ENCODE measurements at regions not wholly inside any gene's neighbourhood (a gene's known extent, or its start where the extent isn't known, plus 50 kb on each side); places are given as distances from the start of the nearest gene placed in this dataset.
A peak's percentile ranks its signal among the peaks of the same experiment; 100 is the strongest.
"Not testable (repeated sequence)": the region's sequence is repeated elsewhere in the genome, so short reads cannot be mapped to it uniquely, and the experiment has no call there.

DNA sequence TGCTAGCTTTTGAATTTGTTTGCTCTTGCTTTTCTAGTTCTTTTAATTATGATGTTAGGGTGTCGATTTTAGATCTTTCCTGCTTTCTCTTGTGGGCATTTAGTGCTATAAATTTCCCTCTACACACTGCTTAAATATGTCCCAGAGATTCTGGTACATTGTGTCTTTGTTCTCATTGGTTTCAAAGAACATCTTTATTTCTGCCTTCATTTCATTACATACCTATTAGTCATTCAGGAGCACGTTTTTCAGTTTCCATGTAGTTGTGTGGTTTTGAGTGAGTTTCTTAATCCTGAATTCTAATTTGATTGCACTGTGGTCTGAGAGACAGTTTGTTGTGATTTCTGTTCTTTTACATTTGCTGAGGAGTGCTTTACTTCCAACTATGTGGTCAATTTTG is 51.2 kb upstream of the MB21D2 start:
- DNase-seq (ENCODE audit: low spot score) = not testable (repeated sequence)

- DNase-seq (ENCODE audit: low spot score) = no peak
These were observed 63.0 kb upstream of the MB21D2 start for GRCh38 chr3:192980632-192981031.

- DNase-seq (ENCODE audit: low spot score) = no peak
These were observed 68.7 kb upstream of the MB21D2 start for GRCh38 chr3:192986379-192986778.

- no peak for DNase-seq (ENCODE audit: low spot score)
These were observed 73.7 kb upstream of the MB21D2 start for GRCh38 chr3:192991356-192991755.

- no peak for DNase-seq (ENCODE audit: low spot score)
These were observed 74.7 kb upstream of the MB21D2 start for GRCh38 chr3:192992361-192992760.

DNA sequence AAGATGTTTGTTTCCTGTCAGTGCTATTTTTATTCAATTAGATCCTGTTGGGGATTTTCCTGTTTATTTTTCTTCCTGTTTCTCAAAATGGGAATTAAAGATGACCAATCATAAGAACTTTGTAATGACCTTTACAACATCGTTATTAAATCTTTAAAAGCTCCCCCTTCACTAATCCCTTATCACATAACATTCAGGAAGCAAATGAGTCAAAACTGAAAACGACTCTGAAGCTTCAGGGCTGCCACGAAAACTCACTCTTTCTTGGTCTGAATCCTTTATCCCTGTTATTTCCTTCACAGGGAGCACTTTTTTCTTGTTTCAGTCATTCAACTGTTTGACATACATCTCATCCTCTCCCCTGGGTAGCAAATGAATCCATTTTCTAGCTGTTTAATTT is 75.8 kb upstream of the MB21D2 start:
- no peak for DNase-seq (ENCODE audit: low spot score)

GRCh38 chr3:193001113-193001512 is 83.5 kb upstream of the MB21D2 start:
- DNase-seq (ENCODE audit: low spot score) = not testable (repeated sequence)

DNA sequence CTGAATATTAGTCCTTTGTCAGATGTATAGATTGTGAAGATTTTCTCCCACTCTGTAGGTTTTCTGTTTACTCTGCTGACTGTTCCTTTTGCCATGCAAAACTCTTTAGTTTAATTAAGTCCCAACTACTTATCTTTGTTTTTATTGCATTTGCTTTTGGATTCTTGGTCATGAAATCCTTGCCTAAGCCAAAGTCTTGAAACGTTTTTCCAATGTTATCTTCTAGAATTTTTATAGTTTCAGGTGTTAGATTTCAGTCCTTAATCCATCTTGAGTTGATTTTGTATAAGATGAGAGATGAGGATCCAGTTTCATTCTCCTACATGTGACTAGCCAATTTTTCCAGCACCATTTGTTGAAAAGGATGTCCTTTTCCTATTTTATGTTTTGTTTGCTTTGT is 86.0 kb upstream of the MB21D2 start:
- DNase-seq (ENCODE audit: low spot score) = not testable (repeated sequence)

- no peak for DNase-seq (ENCODE audit: low spot score)
These were observed 91.0 kb upstream of the MB21D2 start for GRCh38 chr3:193008654-193009053.

- DNase-seq (ENCODE audit: low spot score) = no peak
These were observed 92.5 kb upstream of the MB21D2 start for GRCh38 chr3:193010191-193010590.

DNA sequence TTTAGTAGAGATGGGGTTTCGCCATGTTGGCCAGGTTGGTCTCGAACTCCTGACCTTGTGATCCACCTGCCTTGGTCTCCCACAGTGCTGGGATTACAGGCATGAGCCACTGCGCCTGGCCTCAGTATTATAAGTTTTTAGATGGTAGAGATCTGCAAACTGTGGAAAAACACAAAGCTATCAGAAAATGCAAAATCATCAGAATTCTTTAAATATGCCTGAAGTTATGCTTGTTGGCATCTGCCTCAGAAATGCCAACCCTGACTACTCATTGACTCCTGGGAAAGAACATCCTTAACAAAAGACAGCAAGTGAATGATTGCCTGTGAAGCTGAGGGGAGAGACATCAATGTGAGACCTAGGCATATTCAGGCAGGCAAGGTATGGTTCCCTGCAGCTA is 94.3 kb upstream of the MB21D2 start:
- DNase-seq (ENCODE audit: low spot score) = no peak

GRCh38 chr3:193014902-193015301 is 97.2 kb upstream of the MB21D2 start:
- no peak for DNase-seq (ENCODE audit: low spot score)

DNA sequence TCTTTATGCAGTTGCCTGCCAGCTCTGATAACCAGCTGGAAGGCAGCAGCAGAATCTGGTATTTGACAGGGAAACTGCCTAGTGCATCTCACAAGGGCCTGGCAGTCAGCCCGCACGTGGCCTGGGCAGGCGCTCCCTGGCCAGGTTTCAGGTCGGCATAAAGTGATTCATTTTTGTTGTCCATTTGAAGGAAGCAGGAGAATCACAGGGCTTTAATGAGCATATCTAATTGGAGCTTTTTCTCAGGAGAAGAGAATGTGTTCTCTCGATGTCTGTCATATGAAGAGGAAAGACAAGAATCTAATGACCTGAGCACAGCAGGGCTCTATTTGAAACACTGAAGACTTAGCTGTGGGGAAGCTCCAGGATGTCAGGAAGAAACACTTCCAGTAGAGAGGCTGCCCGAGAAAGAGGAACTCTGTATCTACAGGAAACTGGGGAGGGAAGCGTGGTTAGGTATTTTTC is 98.8 kb upstream of the MB21D2 start:
- peak; percentile 26 for DNase-seq (ENCODE audit: low spot score)

- no peak for DNase-seq (ENCODE audit: low spot score)
These were observed 103.9 kb upstream of the MB21D2 start for GRCh38 chr3:193021506-193022010.

DNA sequence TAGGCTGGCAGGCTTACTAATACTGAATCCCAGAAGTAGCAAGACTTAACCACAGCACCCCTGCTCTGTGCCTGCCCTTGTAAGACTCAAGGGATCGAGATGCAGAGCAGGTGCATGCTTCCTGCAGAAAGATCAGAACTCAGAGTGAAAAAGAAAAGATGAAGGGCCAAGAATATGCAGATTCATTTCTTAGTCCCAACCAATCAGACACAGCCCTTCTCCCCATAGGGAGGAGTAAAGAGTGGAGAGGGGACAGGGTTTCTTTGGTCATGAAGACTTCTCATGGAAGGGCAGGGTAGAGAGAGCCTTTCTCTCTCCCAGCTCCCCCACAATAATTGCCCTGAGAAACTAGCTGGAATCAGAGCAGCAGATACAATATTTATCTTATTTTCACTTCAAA is 105.6 kb upstream of the MB21D2 start:
- DNase-seq (ENCODE audit: low spot score) = no peak

- DNase-seq (ENCODE audit: low spot score) = no peak
These were observed 110.6 kb upstream of the MB21D2 start for GRCh38 chr3:193028258-193028657.

GRCh38 chr3:193029800-193030199 is 112.1 kb upstream of the MB21D2 start:
- DNase-seq (ENCODE audit: low spot score) = no peak

DNA sequence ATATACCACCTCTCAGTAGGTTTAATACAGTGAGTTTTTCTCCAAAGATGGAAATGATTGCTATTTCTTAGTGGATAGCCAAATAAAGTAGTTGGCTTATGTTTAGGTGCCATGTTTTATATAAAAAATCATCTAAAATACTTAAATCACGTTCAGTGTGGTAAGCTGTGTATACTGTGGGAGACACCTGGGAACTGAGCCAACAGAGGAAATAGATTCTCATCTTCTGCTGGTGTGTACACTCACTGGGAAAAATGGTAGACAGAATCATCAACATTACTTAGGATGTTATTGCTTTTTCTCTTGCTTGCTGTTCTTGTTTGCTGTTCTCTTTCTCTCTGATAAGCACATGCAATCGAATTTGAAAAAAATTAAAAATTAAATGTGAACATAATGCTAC is 112.6 kb upstream of the MB21D2 start:
- DNase-seq (ENCODE audit: low spot score) = no peak

- no peak for DNase-seq (ENCODE audit: low spot score)
These were observed 114.3 kb upstream of the MB21D2 start for GRCh38 chr3:193031911-193032310.

- DNase-seq (ENCODE audit: low spot score) = no peak
These were observed 115.6 kb upstream of the MB21D2 start for GRCh38 chr3:193033226-193033780.

GRCh38 chr3:193037828-193038227 is 120.2 kb upstream of the MB21D2 start:
- not testable (repeated sequence) for DNase-seq (ENCODE audit: low spot score)

DNA sequence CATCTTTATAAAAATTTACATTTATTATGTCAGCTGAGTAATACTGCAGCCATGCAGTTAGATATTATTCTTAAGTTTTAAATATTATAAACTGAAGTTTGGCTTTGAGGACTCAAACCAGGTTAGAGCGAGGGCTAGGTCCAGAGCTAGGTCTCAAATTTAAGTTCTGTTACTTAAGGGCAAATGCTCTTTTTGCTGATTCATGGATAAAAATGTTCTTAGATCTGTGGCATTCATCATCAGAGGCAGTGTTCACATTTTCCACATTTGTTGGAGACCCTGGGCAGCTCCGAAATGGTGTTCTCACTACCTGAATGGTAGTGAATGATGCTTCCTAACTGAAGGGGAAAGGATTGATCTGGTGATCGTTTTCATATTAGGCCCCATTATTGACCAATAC is 121.4 kb upstream of the MB21D2 start:
- DNase-seq (ENCODE audit: low spot score) = no peak

DNA sequence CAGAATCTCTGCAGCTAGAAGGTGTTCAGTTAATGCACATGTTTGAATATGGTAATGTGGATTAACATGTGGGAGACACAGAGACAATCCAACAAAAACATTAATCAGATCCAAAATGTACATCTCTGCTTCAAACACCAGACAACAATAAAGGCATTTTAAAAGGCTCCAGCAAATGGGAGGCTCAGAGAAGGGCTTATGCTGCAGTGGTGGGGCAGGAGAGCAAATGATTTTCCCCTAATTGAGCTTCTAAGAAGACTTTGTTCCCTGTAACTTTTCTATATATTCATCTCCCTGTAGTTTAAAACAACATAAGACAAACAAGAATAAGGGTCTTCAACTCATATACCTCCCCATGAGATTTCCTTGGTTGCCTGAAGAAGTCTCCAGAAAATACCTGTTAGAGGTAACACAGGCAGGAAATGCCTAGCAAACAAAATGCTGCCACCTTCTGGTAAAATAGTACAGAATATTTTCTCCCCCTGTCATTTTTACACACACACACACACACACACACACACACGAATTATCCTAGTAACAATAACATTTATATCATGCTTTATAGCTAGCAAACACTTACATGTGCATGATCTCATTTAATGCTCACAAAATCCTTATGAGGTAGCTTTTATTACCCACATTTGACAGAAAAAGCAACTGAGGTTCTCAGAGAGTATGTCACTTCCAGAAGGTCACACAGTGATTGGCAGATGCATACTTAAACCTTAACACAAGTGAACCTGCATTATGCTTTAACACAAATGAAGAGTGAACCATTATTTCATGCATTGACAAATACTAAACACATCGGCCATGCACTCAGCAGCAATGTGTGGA is 123.4 kb upstream of the MB21D2 start:
- peak; percentile 71 for DNase-seq (ENCODE audit: low spot score)

DNA sequence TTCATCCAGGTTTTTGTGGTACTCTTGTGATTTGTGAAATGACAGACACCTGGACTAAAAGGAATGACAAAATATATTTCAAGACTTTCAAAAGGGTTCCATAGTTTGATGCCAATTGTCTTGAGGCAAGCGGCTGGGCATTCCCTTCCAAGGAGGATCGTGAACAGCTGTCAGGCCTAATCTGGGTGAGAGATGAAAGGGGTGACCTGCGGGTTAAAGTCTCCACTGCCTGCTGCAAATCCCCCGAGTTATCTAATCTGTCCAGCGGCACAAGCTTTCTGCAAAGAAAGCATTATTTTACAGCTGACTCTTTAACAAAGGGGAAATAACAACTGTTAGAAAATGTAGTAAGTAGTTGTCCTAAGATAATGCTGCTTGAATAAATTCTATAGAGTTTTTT is 128.7 kb upstream of the MB21D2 start:
- DNase-seq (ENCODE audit: low spot score) = no peak
